Activated CD8-positive, alpha-beta T cell treated with anti-CD3 and anti-CD28 coated beads for 36 hours (primary cell): ENCODE measurements at regions not wholly inside any gene's neighbourhood (a gene's known extent, or its start where the extent isn't known, plus 50 kb on each side); places are given as distances from the start of the nearest gene placed in this dataset.
"Not testable (repeated sequence)": the region's sequence is repeated elsewhere in the genome, so short reads cannot be mapped to it uniquely, and the experiment has no call there.

Experiments
- ATAC-seq: fragments of 200-7000 bp; cut with Tn5 transposase; one replicate; pipeline ENCODE4 v1.10.0; 2021; ENCODE audit warnings: mild to moderate bottlenecking, moderate library complexity
- CTCF ChIA-PET: fragments of 350-600 bp; sonication (Branson Sonifier 250); formaldehyde crosslinking; loops from one replicate; lab custom pipeline; 2021; ENCODE audit warnings: antibody characterized with exemption; lab: Charles Lee
- POLR2A ChIA-PET: fragments of 350-600 bp; sonication (Branson Sonifier 250); formaldehyde crosslinking; loops from one replicate; lab custom pipeline; 2021; ENCODE audit warnings: antibody characterized with exemption; lab: Charles Lee
- DNase-seq: peaks from one replicate; pipeline ENCODE4 v3.0.0-alpha.2; 2020
- H3K27ac Mint-ChIP-seq: one replicate; pipeline ENCODE4 v1.8.0; 2021; ENCODE audit warnings: mild to moderate bottlenecking, mixed read lengths
- H3K27me3 Mint-ChIP-seq: one replicate; pipeline ENCODE4 v1.8.0; 2021; ENCODE audit warnings: mixed read lengths
- H3K36me3 Mint-ChIP-seq: one replicate; pipeline ENCODE4 v1.8.0; 2021; ENCODE audit warnings: low read depth, mixed read lengths
- H3K4me1 Mint-ChIP-seq: one replicate; pipeline ENCODE4 v1.8.0; 2021; ENCODE audit warnings: low read depth, mixed read lengths
- H3K4me3 Mint-ChIP-seq: one replicate; pipeline ENCODE4 v1.8.0; 2021; ENCODE audit warnings: mild to moderate bottlenecking, moderate library complexity, mixed read lengths
- H3K9me3 Mint-ChIP-seq: one replicate; pipeline ENCODE4 v1.8.0; 2021; ENCODE audit warnings: mixed read lengths
- CTCF ChIP-seq: fragments of 200-600 bp; IDR thresholded peaks from one replicate; pipeline ENCODE4 v1.8.0; 2022; ENCODE audit warnings: antibody characterized with exemption, mild to moderate bottlenecking
- intact Hi-C: fragments of 100-400 bp; cut with micrococcal nuclease; formaldehyde crosslinking; loops from one replicate; pipeline ENCODE4 v1.10.0; 2022

DNA sequence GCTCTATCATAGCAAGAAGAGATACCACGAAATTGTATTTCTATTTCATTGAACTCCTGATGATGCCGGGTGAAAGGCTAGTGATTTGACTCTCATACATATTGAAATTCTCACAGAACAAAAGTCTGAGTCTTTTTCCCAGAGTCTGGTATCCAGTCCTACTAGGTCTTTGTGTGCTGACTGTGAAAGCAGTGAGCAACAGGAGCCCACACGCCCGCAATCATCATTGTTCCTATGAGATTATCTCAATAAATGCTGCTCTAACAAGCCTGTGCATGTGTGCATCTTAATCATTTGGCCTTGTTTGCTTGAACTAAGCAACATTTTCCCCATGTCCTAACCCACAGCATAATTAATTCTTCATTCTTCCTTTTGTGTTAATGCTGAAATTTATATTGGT, 1466.0 kb downstream of the CDH11 start:
- CTCF ChIA-PET: no interaction called here
- no peaks in the 10 kb centered on the region for H3K4me1 Mint-ChIP-seq
- intact Hi-C loops: no loop called here
- TF ChIP-seq CTCF: no peak
- H3K27me3 Mint-ChIP-seq: no peaks in the 10 kb centered on the region
- no peak overlapping the region for H3K27ac Mint-ChIP-seq
- H3K4me3 Mint-ChIP-seq: no peak overlapping the region
- peaks cover 11% of the 10 kb centered on the region for H3K9me3 Mint-ChIP-seq
- H3K36me3 Mint-ChIP-seq: no peaks in the 10 kb centered on the region
- DNase-seq (no peak), ATAC-seq (no peak)
- POLR2A ChIA-PET: no interaction called here

GRCh38 chr16:63653044-63653839, 1468.6 kb downstream of the CDH11 start:
- H3K4me3 Mint-ChIP-seq: no peak overlapping the region
- ChIA-PET POLR2A (no interaction called here), CTCF (no interaction called here)
- intact Hi-C loops: no loop called here
- no peak for DNase-seq
- TF ChIP-seq CTCF: no peak
- no peaks in the 10 kb centered on the region for H3K36me3 Mint-ChIP-seq
- H3K4me1 Mint-ChIP-seq: no peaks in the 10 kb centered on the region
- H3K9me3 Mint-ChIP-seq: peaks cover 11% of the 10 kb centered on the region
- H3K27me3 Mint-ChIP-seq: no peaks in the 10 kb centered on the region
- H3K27ac Mint-ChIP-seq: no peak overlapping the region
- no peak for ATAC-seq

GRCh38 chr16:63652091-63652490, 1469.8 kb downstream of the CDH11 start:
- ATAC-seq: no peak
- Mint-ChIP-seq H3K4me1 (no peaks in the 10 kb centered on the region), H3K27me3 (no peaks in the 10 kb centered on the region), H3K27ac (no peak overlapping the region), H3K9me3 (peaks cover 15% of the 10 kb centered on the region), H3K4me3 (no peak overlapping the region), H3K36me3 (no peaks in the 10 kb centered on the region)
- POLR2A ChIA-PET: no interaction called here
- CTCF ChIA-PET: no interaction called here
- no peak for DNase-seq
- TF ChIP-seq CTCF: no peak
- intact Hi-C loops: no loop called here

- Mint-ChIP-seq H3K27ac (no peak overlapping the region), H3K4me1 (no peaks in the 10 kb centered on the region), H3K36me3 (no peaks in the 10 kb centered on the region), H3K27me3 (no peaks in the 10 kb centered on the region), H3K4me3 (no peak overlapping the region), H3K9me3 (peaks cover 18% of the 10 kb centered on the region)
- ChIA-PET POLR2A (no interaction called here), CTCF (no interaction called here)
- DNase-seq: no peak
- intact Hi-C loops: no loop called here
- ATAC-seq: no peak
- no peak for TF ChIP-seq CTCF
These were observed 1471.3 kb downstream of the CDH11 start for GRCh38 chr16:63650550-63650949.

DNA sequence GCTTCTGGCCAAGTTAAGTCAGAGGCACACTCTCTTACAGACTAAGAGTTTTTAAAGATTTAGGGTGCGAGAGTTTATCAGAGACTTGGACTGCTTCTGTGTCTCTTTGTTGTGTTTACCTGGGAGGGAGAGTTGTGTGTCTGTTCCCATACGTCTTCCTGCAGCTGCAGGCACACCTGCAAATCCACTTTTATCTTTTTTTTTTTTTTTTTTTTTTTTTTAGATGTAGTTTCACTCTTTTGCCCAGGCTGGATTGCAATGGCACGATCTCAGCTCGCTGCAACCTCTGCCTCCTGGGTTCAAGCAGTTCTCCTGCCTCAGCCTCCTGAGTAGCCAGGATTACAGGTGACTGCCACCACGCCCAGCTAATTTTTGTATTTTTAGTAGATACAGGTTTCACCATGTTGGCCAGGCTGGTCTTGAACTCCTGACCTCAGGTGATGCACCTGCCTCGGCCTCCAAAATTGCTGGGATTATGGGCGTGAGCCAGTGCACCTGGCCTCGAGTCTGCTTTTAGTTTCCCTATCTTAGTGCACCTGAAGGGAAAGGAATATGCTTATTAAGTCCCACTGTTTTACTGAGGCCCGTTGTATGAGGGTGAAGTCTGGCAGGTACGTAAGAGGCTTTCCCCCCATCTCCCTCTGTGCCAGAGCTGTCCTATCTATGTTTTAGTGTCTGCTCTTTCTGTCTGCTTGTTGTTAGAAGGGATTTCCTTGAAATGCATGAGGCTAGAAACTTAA, 1488.0 kb downstream of the CDH11 start:
- H3K36me3 Mint-ChIP-seq, intact Hi-C loops, H3K27me3 Mint-ChIP-seq, H3K27ac Mint-ChIP-seq, CTCF ChIA-PET, H3K4me1 Mint-ChIP-seq, POLR2A ChIA-PET, H3K4me3 Mint-ChIP-seq, ATAC-seq, DNase-seq: not testable (repeated sequence)
- peaks cover 18% of the 10 kb centered on the region for H3K9me3 Mint-ChIP-seq
